ENCODE measurements at regions not wholly inside any gene's neighbourhood (a gene's known extent, or its start where the extent isn't known, plus 50 kb on each side); places are given as distances from the start of the nearest gene placed in this dataset.

DNA sequence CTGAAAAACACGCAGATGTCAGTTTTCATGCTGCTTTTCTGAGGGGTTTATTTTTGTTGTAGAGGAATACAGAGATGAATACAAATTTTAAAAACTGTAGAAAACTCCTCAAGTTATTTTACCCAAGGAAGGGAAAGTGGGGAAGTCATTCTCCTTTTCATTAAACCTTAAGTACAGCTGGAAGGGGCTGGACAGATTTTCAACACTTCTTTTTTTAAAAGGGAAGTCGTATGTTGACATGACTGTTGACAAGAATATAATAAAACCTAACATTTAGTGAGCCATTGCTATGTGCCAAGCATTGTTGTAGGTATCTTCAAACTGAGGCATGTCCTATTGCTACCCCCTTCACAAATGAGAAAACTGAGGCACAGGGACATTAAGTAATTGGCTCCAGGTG lies 235.7 kb upstream of the ELL2 start:
- no peaks in the 10 kb centered on the region for H3K36me3 Mint-ChIP-seq
- WGBS (ENCODE audit: insufficient coverage), result no CpG with 5 or more reads among the region's 2 CpGs
- no peak for TF ChIP-seq CTCF (IDR thresholded peaks at IDR 0.05)

GRCh38 chr5:96196890-96197289 lies 235.2 kb upstream of the ELL2 start:
- no peaks in the 10 kb centered on the region for H3K27me3 ChIP-seq (ENCODE audit: control insufficient read depth in 2 of 2, insufficient read depth in 2 of 2, low read length in 2 of 2)
- H2AFZ ChIP-seq (ENCODE audit: insufficient read depth, low read depth, low read length, poor library complexity, severe bottlenecking), result peak overlapping the region; percentile 4
- no peak overlapping the region for H3K4me3 ChIP-seq (replicated peaks in 1 of 3; ENCODE audit: low read depth in 2 of 3, low read length in 3 of 3)
- H3K27ac Mint-ChIP-seq, result peak overlapping the region; percentile 53 to 88 (median 84)
- H3K4me1 Mint-ChIP-seq, result peaks cover 36% of the 10 kb centered on the region
- H3K4me1 ChIP-seq (ENCODE audit: control insufficient read depth in 1 of 2, insufficient read depth in 2 of 2, low read length in 2 of 2), result peaks cover 24 to 29% of the 10 kb centered on the region in 2 donors
- peak overlapping the region; percentile 48 for H3K4me2 ChIP-seq (replicated peaks; ENCODE audit: extremely low read depth, low read length, poor library complexity, severe bottlenecking)
- intact Hi-C loops (cut with micrococcal nuclease), result no loop called here
- H3K9me3 Mint-ChIP-seq, result peaks cover 0 to 2% (median 0%) of the 10 kb centered on the region in 7 donors
- no CpG with 5 or more reads among the region's 1 CpG for WGBS (ENCODE audit: insufficient coverage)
- H3K27me3 Mint-ChIP-seq (ENCODE audit: low read depth in 3 of 3), result peaks cover 0 to 4% (median 0%) of the 10 kb centered on the region in 3 donors
- peak overlapping the region in 1 of 2 donors; percentile 22 for H3K4me3 Mint-ChIP-seq
- H3K36me3 Mint-ChIP-seq, result no peaks in the 10 kb centered on the region
- TF ChIP-seq CTCF (IDR thresholded peaks at IDR 0.05), result no peak
- no peaks in the 10 kb centered on the region for H4K20me1 ChIP-seq (ENCODE audit: insufficient read depth, low read length)
- H3K27ac ChIP-seq (ENCODE audit: low read depth in 1 of 2, low read length in 2 of 2), result peak overlapping the region in 1 of 2 donors; percentile 71
- DNase-seq, result peak in 2 of 3 donors; percentile 15 to 16
- H3K79me2 ChIP-seq (ENCODE audit: insufficient read depth, low read length), result no peaks in the 10 kb centered on the region
- no peaks in the 10 kb centered on the region for H3K9me3 ChIP-seq (replicated peaks in 1 of 2; ENCODE audit: control insufficient read depth in 1 of 2, insufficient read depth in 1 of 2, low read length in 2 of 2)
- no peaks in the 10 kb centered on the region for H3K36me3 ChIP-seq (replicated peaks in 1 of 2; ENCODE audit: control insufficient read depth in 1 of 2, insufficient read depth in 2 of 2, low read length in 2 of 2)
- no peak overlapping the region for H3K9ac ChIP-seq (ENCODE audit: insufficient read depth, low read length, poor library complexity, severe bottlenecking)

More for the DNA sequence above, 235.7 kb upstream of the ELL2 start:
- peaks cover 36% of the 10 kb centered on the region for H3K4me1 Mint-ChIP-seq
- peaks cover 0 to 4% (median 0%) of the 10 kb centered on the region in 3 donors for H3K27me3 Mint-ChIP-seq (ENCODE audit: low read depth in 3 of 3)
- Histone ChIP-seq H3K9me3 (replicated peaks in 1 of 2; ENCODE audit: control insufficient read depth in 1 of 2, insufficient read depth in 1 of 2, low read length in 2 of 2) (no peaks in the 10 kb centered on the region), H3K79me2 (ENCODE audit: insufficient read depth, low read length) (no peaks in the 10 kb centered on the region), H3K27me3 (ENCODE audit: control insufficient read depth in 2 of 2, insufficient read depth in 2 of 2, low read length in 2 of 2) (no peaks in the 10 kb centered on the region), H3K4me1 (ENCODE audit: control insufficient read depth in 1 of 2, insufficient read depth in 2 of 2, low read length in 2 of 2) (peaks cover 24 to 29% of the 10 kb centered on the region in 2 donors), H3K4me2 (replicated peaks; ENCODE audit: extremely low read depth, low read length, poor library complexity, severe bottlenecking) (peak overlapping the region; percentile 48), H4K20me1 (ENCODE audit: insufficient read depth, low read length) (no peaks in the 10 kb centered on the region), H3K36me3 (replicated peaks in 1 of 2; ENCODE audit: control insufficient read depth in 1 of 2, insufficient read depth in 2 of 2, low read length in 2 of 2) (no peaks in the 10 kb centered on the region), H3K9ac (ENCODE audit: insufficient read depth, low read length, poor library complexity, severe bottlenecking) (no peak overlapping the region), H3K4me3 (replicated peaks in 1 of 3; ENCODE audit: low read depth in 2 of 3, low read length in 3 of 3) (no peak overlapping the region), H2AFZ (ENCODE audit: insufficient read depth, low read depth, low read length, poor library complexity, severe bottlenecking) (peak overlapping the region; percentile 4), H3K27ac (ENCODE audit: low read depth in 1 of 2, low read length in 2 of 2) (peak overlapping the region; percentile 42 to 71)
- intact Hi-C loops (cut with micrococcal nuclease), result no loop called here
- H3K27ac Mint-ChIP-seq, result peak overlapping the region; percentile 53 to 88 (median 84)
- DNase-seq, result peak; percentile 19 to 47 (median 43)
- H3K4me3 Mint-ChIP-seq, result peak overlapping the region in 1 of 2 donors; percentile 22
- peaks cover 0 to 2% (median 0%) of the 10 kb centered on the region in 7 donors for H3K9me3 Mint-ChIP-seq
